Activated T-cell treated with anti-CD3 and anti-CD28 coated beads, Interleukin-2, amount 50 U/mL, for 24 hours (primary cell): ENCODE measurements at regions not wholly inside any gene's neighbourhood (a gene's known extent, or its start where the extent isn't known, plus 50 kb on each side); places are given as distances from the start of the nearest gene placed in this dataset.

Experiments
- DNase-seq: peaks from one replicate; pipeline ENCODE4 v3.0.0-alpha.2; 2020
- H3K27ac Mint-ChIP-seq: 2 replicates; pipeline ENCODE4 v1.8.0; 2020; ENCODE audit warnings: mild to moderate bottlenecking, mixed read lengths
- H3K27me3 Mint-ChIP-seq: 2 replicates; pipeline ENCODE4 v1.8.0; 2020; ENCODE audit warnings: mixed read lengths
- H3K36me3 Mint-ChIP-seq: 2 replicates; pipeline ENCODE4 v1.8.0; 2020; ENCODE audit warnings: low read depth, mixed read lengths
- H3K4me1 Mint-ChIP-seq: 2 replicates; pipeline ENCODE4 v1.8.0; 2020; ENCODE audit warnings: low read depth, mixed read lengths
- H3K4me3 Mint-ChIP-seq: 2 replicates; pipeline ENCODE4 v1.8.0; 2020; ENCODE audit warnings: mild to moderate bottlenecking, moderate library complexity, mixed read lengths
- H3K9me3 Mint-ChIP-seq: 2 replicates; pipeline ENCODE4 v1.8.0; 2020; ENCODE audit warnings: mixed read lengths

DNA sequence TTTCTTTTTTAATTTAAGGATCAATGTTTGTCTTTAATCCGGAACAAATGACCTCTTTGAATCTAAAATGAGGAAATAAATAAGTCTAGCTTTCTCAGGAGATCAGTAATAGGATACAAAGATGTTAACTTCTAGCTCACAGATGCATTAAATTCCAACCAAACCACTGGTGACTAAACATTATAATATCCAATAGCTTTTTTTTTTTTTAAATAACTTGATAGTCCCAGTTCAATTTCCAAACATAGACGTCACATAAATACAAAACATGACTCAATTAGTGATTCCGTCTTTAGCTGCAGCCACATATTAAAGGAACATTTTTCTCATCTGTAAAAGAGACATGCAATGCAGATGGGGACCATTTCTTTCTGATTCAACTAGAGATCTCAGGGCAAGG is 390.5 kb upstream of the PCDH9 start:
- no peak for DNase-seq
- no peaks in the 10 kb centered on the region for H3K27me3 Mint-ChIP-seq
- no peak overlapping the region for H3K27ac Mint-ChIP-seq
- H3K36me3 Mint-ChIP-seq: no peaks in the 10 kb centered on the region
- no peaks in the 10 kb centered on the region for H3K4me1 Mint-ChIP-seq
- peaks cover 6% of the 10 kb centered on the region for H3K9me3 Mint-ChIP-seq
- no peak overlapping the region for H3K4me3 Mint-ChIP-seq

DNA sequence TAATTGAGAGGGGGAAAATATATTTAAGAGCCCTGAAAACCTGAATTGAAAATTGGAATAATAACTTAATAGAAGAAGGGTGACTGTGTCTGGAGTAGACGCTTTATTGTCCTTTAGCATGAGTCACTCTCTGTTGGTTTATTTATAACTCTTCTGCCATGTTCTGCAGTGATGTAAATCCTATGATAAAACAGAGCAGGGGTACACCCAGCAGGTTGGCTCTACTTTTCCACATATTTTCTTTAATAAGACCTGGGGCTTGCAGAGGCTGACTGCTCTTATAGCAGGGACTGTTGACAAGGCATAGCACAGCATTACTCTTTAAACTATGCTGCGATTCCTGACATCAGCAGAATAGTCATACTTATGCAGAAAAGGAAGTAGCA is 389.9 kb upstream of the PCDH9 start:
- Mint-ChIP-seq H3K4me1 (no peaks in the 10 kb centered on the region), H3K36me3 (no peaks in the 10 kb centered on the region), H3K9me3 (peaks cover 5% of the 10 kb centered on the region), H3K27me3 (no peaks in the 10 kb centered on the region), H3K27ac (no peak overlapping the region), H3K4me3 (no peak overlapping the region)
- no peak for DNase-seq

DNA sequence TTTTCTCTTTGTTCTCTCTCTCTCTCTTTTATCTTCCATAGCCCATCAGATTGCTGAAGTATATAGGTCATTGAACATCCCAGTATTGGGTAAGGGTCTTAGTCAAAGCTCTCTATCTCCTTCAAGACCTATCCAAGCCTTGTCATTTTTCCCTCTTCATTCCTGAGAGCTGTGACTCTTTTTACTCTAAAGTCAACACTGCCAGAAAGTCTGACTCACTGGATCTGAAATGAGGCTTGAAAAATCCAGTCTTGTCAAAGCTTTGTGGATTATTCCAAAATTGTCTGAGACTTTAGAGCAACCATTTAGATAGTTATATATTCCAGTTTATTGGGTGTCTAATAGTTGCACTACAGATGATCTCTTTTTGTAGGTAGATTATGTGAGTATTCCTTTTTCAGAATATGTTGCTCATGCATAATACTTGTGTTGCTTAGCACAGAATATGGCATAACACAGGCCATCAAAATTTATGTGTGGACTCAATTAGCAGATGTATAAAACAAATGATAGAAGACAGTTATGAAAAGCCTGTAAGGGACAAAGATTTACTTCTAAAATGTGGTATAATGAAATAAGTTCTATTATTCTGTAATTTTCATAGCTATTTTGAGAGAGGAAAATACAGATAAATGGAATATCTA is 389.3 kb upstream of the PCDH9 start:
- no peak overlapping the region for H3K27ac Mint-ChIP-seq
- no peak for DNase-seq
- peaks cover 2% of the 10 kb centered on the region for H3K9me3 Mint-ChIP-seq
- no peaks in the 10 kb centered on the region for H3K27me3 Mint-ChIP-seq
- H3K36me3 Mint-ChIP-seq: no peaks in the 10 kb centered on the region
- H3K4me3 Mint-ChIP-seq: no peak overlapping the region
- H3K4me1 Mint-ChIP-seq: no peaks in the 10 kb centered on the region

DNA sequence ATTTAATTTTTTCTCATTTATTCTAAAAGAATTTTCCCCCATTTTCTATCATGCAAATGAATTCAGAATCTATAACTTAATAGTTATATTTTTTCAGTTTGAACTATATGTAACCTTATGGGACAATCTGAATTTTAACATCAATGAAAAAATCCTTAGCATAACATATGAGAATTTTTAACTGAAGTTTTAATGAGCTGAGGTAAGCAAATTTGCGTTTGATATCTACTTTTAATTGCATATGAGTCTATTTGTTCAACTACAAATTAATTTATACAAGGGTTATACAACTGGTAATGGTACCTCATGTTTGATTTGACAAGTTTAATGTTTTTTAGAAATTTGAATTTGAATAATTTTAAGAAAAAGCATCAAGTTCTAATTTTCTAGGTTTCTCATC is 384.4 kb upstream of the PCDH9 start:
- DNase-seq: no peak
- no peaks in the 10 kb centered on the region for H3K36me3 Mint-ChIP-seq
- H3K4me1 Mint-ChIP-seq: no peaks in the 10 kb centered on the region
- H3K27me3 Mint-ChIP-seq: no peaks in the 10 kb centered on the region
- H3K9me3 Mint-ChIP-seq: peaks cover 7% of the 10 kb centered on the region
- no peak overlapping the region for H3K4me3 Mint-ChIP-seq
- H3K27ac Mint-ChIP-seq: no peak overlapping the region

- DNase-seq: no peak
- no peaks in the 10 kb centered on the region for H3K27me3 Mint-ChIP-seq
- H3K4me3 Mint-ChIP-seq: no peak overlapping the region
- H3K9me3 Mint-ChIP-seq: peaks cover 5% of the 10 kb centered on the region
- H3K27ac Mint-ChIP-seq: no peak overlapping the region
- no peaks in the 10 kb centered on the region for H3K36me3 Mint-ChIP-seq
- H3K4me1 Mint-ChIP-seq: no peaks in the 10 kb centered on the region
These were observed 383.9 kb upstream of the PCDH9 start for GRCh38 chr13:67614013-67614412.

- H3K9me3 Mint-ChIP-seq: peaks cover 8% of the 10 kb centered on the region
- H3K4me3 Mint-ChIP-seq: no peak overlapping the region
- H3K27me3 Mint-ChIP-seq: no peaks in the 10 kb centered on the region
- no peaks in the 10 kb centered on the region for H3K4me1 Mint-ChIP-seq
- no peak for DNase-seq
- H3K36me3 Mint-ChIP-seq: no peaks in the 10 kb centered on the region
- H3K27ac Mint-ChIP-seq: no peak overlapping the region
These were observed 358.5 kb upstream of the PCDH9 start for GRCh38 chr13:67588607-67589006.

GRCh38 chr13:67577361-67577760 is 347.2 kb upstream of the PCDH9 start:
- no peak for DNase-seq
- no peak overlapping the region for H3K27ac Mint-ChIP-seq
- H3K4me3 Mint-ChIP-seq: no peak overlapping the region

GRCh38 chr13:67574320-67575233 is 344.4 kb upstream of the PCDH9 start:
- Mint-ChIP-seq H3K4me1 (no peaks in the 10 kb centered on the region), H3K9me3 (peaks cover 16% of the 10 kb centered on the region), H3K27ac (no peak overlapping the region), H3K27me3 (no peaks in the 10 kb centered on the region), H3K36me3 (no peaks in the 10 kb centered on the region), H3K4me3 (no peak overlapping the region)
- DNase-seq: no peak

More at GRCh38 chr13:67577361-67577760, 347.2 kb upstream of the PCDH9 start:
- peaks cover 6% of the 10 kb centered on the region for H3K9me3 Mint-ChIP-seq
- no peaks in the 10 kb centered on the region for H3K4me1 Mint-ChIP-seq
- H3K36me3 Mint-ChIP-seq: no peaks in the 10 kb centered on the region
- no peaks in the 10 kb centered on the region for H3K27me3 Mint-ChIP-seq

DNA sequence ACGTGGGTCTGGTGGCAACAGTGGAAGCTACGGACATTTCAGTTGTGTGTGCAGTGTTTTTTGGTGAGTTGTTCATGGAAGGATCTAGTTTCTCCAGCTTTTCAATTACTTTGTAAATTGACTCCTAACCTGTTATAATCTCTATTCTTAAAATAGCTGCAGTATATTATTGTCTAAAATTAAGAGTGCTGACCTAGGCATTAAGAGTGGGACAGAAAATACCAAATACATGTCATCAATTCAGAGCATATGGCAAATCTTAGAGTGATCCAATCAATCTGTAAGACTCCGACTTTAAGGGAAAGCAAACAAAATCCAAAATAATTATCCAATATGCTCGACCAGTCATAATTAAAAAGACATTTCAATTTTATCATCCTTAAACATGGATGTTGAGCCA is 338.1 kb upstream of the PCDH9 start:
- Mint-ChIP-seq H3K27me3 (no peaks in the 10 kb centered on the region), H3K4me1 (no peaks in the 10 kb centered on the region), H3K4me3 (no peak overlapping the region), H3K27ac (no peak overlapping the region), H3K9me3 (peaks cover 21% of the 10 kb centered on the region), H3K36me3 (no peaks in the 10 kb centered on the region)
- DNase-seq: no peak

DNA sequence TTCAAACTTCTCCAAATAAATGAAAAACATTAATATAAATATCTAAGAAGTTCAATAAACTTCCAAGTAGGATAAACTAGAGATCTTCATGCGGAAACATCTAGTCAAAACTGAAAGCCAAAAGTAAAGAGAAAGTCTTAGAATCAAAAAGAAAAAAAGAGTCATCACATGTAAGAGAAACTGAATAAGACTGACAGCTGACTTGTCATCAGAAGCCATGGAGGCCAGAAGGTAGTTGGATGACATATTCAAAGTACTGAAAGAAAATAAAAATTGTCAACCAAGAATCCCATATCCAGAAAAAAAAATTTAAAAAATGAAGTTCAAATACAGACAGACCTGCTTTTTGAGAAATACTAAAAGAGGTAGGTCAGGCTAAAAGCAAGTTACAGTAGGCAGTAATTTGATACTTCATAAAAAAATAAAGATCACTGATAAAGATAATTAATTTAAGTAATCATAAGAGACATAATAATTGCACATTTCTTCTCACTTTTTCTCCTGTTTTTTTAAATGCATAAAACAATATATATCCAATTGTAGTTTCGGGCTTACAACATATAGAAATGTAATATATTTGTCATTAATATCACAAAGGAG is 327.6 kb upstream of the PCDH9 start:
- Mint-ChIP-seq H3K27me3 (no peaks in the 10 kb centered on the region), H3K4me1 (no peaks in the 10 kb centered on the region)
- DNase-seq: no peak

DNA sequence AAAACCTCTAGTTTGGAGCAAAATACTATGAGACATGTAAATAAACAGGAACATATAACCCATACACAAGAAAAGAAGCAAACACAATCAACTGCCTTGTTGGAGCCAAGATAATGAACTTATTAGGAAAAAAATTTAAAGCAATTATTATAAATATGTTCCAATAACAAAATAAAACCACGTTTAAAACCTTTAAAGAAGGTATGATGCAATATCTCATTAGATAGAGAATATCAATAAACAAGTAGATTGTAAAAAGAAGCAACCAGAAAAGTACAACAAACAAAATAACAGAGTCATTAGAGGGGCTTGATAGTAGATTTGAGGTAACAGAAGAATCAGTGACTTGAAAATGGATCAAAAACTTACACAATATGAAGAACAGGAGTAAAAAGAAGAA is 327.0 kb upstream of the PCDH9 start:
- no peaks in the 10 kb centered on the region for H3K27me3 Mint-ChIP-seq
- no peaks in the 10 kb centered on the region for H3K36me3 Mint-ChIP-seq
- DNase-seq: no peak
- no peaks in the 10 kb centered on the region for H3K4me1 Mint-ChIP-seq
- no peak overlapping the region for H3K27ac Mint-ChIP-seq
- peaks cover 16% of the 10 kb centered on the region for H3K9me3 Mint-ChIP-seq
- H3K4me3 Mint-ChIP-seq: no peak overlapping the region

More for the DNA sequence above, 327.6 kb upstream of the PCDH9 start:
- H3K36me3 Mint-ChIP-seq: no peaks in the 10 kb centered on the region
- no peak overlapping the region for H3K4me3 Mint-ChIP-seq
- H3K9me3 Mint-ChIP-seq: peaks cover 16% of the 10 kb centered on the region
- H3K27ac Mint-ChIP-seq: no peak overlapping the region

- Mint-ChIP-seq H3K27me3 (no peaks in the 10 kb centered on the region), H3K27ac (no peak overlapping the region), H3K9me3 (peaks cover 19% of the 10 kb centered on the region), H3K4me3 (no peak overlapping the region), H3K4me1 (no peaks in the 10 kb centered on the region), H3K36me3 (no peaks in the 10 kb centered on the region)
- DNase-seq: no peak
These were observed 324.8 kb upstream of the PCDH9 start for GRCh38 chr13:67554746-67555452.

- no peaks in the 10 kb centered on the region for H3K27me3 Mint-ChIP-seq
- H3K4me3 Mint-ChIP-seq: no peak overlapping the region
- no peak for DNase-seq
- no peak overlapping the region for H3K27ac Mint-ChIP-seq
- no peaks in the 10 kb centered on the region for H3K36me3 Mint-ChIP-seq
- H3K9me3 Mint-ChIP-seq: peaks cover 19% of the 10 kb centered on the region
- H3K4me1 Mint-ChIP-seq: no peaks in the 10 kb centered on the region
These were observed 324.1 kb upstream of the PCDH9 start for GRCh38 chr13:67554286-67554685.

GRCh38 chr13:67549331-67549730 is 319.2 kb upstream of the PCDH9 start:
- Mint-ChIP-seq H3K27me3 (no peaks in the 10 kb centered on the region), H3K4me1 (no peaks in the 10 kb centered on the region), H3K36me3 (no peaks in the 10 kb centered on the region), H3K27ac (no peak overlapping the region), H3K9me3 (peaks cover 8% of the 10 kb centered on the region), H3K4me3 (no peak overlapping the region)
- no peak for DNase-seq
